ENCODE measurements at regions not wholly inside any gene's neighbourhood (a gene's known extent, or its start where the extent isn't known, plus 50 kb on each side); places are given as distances from the start of the nearest gene placed in this dataset.
A peak's percentile ranks its signal among the peaks of the same experiment; 100 is the strongest.
"Not testable (repeated sequence)": the region's sequence is repeated elsewhere in the genome, so short reads cannot be mapped to it uniquely, and the experiment has no call there.

DNA sequence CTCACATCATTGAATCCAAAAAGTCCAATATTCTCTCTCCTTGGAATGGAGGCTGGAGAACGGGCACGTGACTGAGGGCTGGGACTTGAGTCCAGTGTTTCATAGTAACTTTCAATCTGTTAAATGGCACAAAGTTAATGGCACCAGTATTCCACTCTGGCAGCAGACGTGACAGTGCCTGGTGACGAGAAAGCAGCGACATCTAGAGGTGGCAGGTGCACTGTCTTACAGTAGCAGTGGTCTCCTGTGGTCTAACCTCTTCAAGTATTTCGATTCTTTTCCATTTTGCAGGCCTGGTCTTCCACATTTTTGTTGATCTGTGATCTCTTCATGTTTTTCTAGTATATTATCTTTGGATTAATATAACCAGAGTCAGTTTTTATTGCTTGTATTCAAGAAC is 107.1 kb downstream of the OXSM start:
- no peak for DNase-seq

DNA sequence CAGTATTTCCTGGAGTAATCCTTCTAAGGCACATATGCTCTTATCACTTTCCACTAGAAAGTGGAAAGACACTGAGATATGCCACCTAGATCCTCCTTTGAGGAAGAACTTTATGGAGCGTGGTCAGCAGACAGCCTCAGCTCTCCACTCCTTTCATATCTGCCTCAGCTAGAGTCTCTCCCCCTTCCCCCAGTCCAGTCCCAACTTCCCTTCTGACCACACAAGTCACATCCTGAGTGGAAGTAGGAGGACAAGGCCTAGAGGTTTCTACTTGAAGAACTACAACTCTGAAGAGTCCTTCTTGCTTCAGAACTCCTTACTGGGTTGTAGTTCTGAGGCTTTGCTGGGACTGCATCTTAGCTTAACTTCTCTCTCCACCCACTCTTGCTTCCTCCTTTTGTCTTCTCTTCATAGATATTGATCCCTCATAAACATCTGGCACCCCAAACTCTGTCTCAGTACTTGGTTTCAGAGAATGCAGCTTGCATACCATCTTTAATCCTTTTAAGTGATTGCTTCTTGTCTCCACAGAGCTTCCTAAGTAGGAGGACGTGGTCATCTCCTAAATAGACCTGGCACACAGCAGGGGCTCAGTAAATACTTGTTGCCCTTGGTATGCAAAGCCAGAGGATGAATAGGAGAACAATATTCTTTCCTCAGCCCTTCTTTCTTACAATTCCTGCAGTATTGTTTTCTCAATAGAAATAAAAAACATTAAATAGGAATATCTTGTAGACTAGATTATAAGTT is 109.6 kb downstream of the OXSM start:
- no peak for DNase-seq

DNA sequence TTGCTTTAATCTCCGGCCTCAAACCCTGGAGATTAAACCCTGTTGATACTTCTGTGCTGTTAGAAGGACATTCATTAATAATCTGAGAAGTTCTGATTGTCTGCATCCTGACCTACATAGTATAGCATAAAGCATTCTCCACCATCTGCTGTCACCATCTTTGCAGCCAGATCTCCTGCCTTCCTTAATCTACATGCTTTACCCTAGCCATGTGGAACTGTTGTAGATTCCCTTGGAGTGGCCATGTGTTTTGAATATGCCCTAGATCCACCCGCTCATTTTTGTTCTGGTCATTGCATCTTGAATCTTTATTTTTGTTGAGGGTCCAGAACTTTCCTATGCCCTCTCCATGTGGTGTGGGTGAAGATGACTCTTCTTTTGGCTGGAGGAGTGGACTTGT is 110.3 kb downstream of the OXSM start:
- DNase-seq = no peak

DNA sequence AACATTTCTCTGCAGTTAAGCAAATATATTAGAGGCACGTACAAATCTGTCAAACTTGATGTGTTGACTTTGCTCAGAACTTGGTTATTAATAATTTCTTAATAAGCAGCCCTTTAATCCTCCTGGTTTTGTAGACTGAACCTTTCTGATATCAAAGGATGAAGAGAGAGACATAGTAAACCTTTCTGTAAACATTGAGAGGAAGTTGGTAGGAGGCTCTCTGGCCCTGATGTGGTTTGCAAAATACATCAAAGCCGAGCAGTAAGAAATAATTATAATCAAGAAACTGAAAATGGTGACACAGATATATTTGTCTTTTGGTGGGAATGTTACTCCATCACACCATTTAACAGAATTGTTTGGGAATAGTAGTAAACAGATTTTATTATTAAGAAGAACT is 111.9 kb downstream of the OXSM start:
- DNase-seq = no peak

DNA sequence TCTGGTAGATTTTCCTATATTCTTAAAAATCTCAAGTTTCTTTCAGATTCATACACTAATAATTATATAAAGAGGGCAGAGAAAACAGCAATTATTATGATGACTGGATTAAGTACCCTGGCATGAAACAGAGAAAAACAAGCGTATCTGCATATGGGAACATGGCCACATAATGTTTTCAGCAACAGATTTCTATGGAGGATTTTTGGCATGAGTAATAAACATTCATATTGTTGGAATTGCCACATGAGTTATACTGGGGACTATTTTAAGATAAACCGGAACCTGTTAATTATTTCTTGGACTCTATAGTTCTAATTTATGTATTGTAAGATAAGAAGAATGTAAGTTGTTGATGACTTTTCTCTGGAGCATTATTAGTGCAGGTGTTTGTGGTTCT is 112.7 kb downstream of the OXSM start:
- no peak for DNase-seq

DNA sequence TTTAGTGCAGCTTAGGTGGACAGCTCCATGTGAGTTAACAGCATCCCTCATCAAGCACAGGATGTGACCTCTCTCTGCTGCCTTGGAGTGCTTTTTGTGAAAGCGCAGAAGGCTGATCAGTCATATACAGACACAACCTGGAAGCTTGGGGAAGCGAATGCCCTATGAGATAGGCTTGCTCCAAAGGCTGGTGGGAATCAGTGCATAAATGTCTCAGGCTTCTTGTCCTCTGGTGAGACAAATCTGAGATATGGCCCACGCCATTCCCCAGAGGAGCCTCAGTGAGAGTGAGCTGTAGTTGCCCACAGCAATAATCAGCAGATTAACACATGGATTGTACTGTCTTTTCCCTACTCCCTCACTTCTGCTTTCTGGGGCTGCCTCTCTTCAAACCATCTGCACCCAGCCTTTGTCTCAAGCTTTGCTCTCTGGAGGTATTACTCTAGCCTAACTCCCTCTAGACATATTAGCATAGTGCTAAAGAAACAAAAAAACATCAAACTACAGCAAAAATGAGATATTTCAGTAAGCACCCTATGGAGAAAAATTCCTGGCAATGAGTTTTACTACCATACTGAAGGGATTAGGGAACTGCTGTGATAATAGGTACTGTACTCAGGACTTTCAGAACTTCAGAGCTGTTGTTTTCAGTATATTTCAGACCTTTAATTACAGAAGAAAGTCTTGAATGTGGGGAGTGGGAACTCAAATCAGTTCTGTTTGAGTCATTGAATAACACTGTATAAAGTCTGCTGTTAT is 113.7 kb downstream of the OXSM start:
- no peak for DNase-seq

DNA sequence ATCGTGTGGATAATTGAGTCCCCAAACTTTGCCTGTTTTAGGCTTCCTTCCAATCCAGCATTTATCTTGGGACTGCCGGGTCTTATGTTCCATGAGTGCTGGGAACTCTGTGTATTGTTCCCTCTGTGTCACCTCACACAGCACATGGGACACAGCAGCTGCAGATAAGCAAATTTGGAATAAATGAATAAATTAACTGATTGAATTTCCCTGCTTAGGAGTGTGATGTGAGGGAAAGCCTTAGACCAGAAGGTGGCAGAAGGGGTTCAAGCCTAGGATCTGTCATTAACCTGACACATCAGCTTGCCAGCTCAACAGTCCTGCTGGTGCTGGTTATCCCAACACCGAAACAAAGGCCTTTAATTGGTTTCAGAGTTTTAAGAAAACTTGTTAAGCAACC is 114.3 kb downstream of the OXSM start:
- DNase-seq = no peak

DNA sequence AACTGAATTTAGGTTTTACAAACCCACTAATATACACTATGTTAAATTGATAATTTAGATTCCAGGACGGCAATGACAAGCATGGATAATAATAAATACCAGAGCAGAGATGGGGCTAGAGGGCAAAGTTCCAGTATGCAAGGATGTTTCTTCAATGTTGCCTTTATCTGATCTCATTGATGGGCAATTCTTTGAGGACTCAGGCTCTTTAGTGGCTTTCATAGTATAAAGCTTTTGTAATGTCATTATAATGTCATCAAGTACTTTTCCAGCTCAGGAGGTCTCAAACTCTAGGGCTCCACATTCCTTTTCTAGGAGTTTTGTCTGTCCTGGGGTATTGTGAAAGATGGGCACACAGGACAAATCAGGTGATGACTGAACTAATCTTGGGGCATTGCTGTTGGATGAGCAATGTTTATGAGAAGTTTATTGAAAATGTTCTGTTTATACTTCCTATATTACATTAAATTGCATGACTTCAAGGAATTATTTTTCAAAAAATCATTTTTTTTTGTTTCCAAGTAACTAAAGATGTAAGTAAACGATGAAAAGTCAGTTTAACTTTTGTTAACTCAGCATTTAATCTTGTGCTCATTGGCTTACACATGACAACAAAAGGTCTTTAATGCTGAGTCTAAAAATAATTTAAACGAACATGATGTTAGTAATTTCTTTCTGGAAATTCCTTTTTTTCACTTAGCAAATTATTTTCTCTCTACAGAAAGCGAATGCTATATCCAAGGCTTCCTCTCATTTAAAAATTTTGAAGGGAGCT is 116.4 kb downstream of the OXSM start:
- DNase-seq = no peak

DNA sequence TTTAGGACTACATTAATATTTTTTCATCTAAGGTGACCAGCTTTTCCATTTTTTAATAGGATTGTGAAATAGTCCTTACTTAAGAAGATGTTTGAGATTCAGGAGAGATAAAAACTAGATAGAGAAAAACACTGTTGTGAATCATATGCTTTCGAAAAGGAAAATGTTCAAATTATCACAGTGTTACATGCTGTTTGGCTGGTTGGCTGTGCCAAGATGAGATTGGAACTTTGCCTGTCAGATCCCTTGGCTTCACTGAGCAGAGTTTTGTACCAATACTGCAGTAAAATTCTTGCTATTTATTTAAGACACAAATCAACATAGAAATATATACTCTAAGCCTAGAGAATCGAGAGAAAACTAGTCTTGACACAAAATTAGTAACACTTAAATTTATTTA is 117.2 kb downstream of the OXSM start:
- no peak for DNase-seq

DNA sequence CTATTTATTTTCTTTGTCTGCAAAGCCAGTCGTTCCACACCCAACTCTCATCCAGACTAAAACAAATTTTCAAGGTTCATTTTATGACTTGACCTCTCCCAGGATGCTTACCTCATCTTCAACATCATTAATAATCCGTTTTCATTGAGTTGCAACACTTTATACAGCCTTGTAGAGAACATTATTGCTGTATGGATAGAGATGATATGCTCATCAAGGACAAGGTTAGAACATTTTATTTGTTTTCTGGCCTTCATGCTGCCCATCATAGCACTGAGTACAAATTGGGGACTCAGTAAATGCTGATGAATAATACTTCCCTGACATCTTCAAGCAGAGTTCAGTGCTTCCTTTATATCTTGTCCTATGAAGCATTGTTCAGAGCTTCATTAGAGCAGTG is 120.2 kb downstream of the OXSM start:
- no peak for DNase-seq

DNA sequence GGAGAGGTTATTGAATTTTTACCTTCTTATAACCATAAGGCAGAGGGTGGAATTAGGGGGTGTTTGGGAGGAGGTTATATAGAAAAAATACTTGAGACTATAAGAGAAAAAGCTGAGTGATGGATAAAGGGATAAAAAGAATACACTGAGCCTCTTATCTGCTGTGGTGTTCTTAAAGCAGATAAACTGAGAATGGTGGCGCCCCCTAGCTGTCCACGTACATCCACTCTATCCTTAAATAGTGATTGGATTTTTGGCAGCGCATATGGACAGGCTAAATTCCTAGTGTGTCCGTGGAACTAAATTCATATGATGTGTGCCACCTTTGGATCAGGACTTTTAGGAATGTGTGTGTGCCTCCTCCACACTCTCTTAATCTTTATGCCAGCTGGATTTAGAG is 121.1 kb downstream of the OXSM start:
- peak; percentile 41 to 73 (median 43) for DNase-seq

DNA sequence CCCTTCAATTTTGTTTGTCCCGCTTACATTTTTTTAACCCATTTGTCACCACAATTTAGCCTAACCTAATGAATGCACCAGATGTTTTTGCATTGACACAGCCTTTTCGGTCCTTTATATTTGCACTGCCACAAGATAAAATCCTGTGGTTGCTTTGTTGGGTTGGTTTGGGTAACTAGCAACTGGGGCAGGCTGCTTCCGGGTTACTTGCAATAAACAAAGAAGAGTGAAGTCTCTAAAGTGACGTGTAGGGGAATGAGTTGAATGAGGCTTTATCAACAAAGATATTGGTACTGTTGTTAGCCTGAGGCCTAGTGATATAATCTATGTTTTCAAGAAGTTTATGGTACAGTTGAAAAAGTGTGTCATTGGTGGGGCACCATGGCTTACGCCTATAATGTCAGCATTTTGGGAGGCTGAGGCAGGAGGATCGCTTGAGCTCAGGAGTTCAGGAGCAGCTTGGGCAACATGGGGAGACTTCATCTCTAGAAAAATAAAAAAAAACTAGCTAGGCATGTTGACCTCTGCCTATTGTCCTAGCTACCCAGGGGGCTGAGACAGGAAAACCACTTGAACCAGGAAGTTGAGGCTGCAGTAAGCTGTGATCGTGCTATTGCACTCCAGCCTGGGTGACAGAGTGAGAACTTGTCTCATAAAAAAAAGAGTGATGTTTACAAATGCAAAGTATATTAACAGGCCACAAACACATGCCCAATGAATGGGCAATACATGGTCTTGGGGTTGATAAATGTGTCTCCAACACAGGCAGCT is 121.8 kb downstream of the OXSM start:
- no peak for DNase-seq

DNA sequence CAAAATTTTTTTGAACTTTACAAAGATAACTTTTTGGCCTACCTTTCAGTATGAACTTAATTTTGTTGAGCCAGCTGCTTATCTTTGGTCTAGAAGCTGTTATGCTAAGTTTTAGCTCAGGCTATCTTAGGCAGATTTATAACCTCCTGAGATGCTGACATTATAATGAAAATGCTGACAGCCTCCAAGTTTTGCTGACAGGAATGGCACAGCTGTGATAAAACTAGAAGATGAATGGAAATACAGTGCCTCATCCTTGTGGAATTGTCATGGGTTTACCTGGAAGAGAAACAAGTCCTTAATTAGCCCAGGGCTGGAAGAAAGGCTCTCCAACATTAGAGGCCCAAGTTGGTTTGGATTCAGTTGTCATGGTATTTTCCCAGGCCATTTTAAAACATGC is 123.3 kb downstream of the OXSM start:
- DNase-seq = no peak

DNA sequence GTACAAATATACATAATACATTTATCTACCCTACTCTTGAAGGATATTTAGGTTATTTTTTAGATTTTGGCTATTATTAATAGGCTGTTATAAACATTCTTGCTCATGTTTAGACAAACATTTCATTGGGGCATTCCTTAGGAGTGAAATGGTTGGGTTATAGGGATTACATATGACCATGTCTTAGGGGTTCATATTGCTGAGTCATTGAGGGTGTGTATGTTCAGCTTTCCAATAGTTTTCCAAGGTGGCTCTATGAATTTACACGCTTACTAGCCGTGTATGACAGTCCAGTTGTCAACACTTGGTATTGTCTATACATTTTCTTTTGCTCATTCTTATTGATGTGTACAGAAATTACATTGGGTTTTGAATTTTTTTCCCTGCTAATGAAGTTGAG is 125.8 kb downstream of the OXSM start:
- no peak for DNase-seq

DNA sequence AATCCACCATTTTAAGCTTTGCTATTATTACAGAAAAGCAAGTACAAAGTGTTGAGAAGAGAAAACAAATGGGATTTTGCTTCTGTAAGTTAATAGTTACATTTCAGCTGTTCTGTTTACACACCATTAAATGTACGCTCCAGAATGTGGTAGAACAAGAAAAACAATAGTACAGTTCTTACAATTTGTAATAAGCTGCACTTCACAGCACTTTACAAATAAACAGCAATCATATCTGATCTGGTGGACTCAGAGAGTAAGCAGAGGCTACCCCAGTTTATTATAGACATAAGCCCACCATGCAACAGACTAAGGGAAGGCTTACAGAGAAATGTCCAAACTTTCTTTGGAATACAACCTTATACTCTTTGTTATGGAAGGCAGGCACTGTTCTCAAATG is 126.4 kb downstream of the OXSM start:
- DNase-seq = no peak

DNA sequence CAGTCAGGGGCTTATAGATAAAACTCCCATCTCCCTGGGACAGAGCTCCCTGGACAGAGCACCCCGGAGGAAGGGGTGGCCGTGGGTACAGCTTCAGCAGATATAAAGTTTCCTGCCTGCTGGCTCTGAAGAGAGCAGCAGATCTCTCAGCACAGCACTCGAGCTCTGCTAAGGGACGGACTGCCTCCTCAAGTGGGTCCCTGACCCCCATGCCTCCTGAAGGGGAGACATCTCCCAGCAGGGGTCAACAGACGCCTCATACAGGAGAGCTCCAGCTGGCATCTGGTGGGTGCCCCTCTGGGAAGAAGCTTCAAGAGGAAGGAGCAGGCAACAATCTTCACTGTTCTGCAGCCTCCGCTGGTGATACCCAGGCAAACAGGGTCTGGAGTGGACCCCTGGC is 142.1 kb downstream of the OXSM start:
- not testable (repeated sequence) for DNase-seq

DNA sequence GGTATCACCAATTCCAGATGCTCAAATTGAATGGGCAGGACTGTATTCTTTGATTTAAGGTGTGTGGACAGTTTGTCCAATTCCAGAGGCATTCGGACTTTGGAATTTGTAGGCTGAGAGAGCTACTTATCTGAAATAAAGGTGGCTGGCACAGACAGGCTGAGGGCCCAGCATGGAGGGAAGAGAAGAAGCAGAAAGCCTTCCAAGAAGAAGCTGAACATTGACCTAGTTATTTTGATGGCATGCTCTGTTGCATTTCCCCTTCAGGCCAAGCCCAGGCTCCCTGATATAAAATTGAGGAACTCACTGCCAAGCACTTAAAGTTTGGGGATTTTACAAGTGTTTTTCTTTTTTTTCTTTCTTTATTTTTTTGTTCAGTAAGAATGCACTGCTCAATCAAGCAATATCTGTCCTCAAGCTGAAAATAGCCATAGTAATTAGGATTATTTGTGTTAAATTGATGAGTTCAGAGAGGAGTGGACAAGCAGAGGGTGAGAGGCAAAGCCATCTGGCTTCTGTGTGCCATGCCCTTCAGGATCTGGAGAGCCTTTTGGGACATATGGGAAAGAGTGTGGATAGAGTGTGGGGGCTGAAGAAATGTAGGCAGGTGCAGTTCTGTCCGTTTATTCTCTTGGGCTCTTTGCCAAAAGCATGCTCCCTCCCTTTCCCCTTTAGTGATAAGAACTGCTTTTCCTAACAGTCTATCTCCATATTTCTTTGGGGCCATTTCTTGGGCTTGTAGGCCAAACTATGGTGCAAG is 148.9 kb downstream of the OXSM start:
- no peak for DNase-seq

DNA sequence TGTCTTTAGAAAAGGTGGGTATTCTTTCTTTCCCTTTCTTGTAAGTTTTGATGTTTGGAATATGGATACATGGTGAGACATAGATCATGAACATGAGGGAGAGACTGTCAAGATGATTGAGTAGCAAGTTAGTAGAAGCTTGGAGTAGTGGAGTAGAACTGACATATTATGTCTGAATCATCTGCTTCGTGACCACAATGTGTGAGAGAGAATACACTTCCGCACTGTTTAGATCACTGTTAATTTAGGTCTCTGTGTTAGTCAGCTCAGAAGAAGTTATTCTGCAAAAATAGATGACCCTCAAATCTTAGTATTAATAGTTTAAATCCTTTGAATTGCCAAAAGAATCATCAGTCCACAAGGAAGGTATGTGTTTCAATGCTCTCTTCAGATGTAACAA is 151.0 kb downstream of the OXSM start:
- DNase-seq = no peak

DNA sequence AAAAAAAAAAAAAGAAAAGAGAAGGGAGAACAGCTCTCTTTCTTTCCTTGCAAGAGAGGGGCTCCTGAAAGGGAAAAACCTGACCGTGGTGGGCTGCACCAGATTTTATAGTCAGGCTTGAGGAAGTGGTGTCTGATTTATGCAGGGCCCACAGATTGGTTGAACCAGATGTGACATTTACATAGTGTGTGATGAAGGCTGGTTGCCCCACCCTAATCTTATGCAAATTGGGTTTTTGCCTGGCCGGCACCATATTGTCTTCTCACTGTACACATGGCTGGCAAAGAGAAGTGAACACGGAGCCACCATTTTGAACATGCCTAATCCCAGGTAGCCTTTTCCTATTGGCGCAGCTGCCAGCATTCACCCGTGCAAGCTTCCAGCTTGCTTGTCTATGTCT is 154.4 kb downstream of the OXSM start:
- no peak for DNase-seq

DNA sequence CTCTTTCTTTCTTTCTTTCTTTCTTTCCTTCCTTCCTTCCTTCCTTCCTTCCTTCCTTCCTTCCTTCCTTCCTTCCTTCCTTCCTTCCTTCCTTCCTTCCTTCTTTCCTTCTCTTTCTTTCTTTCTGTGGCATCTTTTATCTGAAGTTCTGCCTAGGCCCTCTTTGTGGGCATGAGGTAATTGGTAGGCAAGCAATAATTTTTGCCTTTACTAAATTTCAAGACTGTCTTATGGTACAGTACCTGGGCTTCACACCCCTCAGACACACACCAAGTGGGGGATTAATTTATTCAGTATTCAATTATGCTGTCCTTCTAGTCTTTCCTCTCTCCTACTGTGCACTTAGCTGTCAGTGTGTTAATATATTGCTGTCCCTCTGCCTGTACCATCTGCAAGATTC is 155.5 kb downstream of the OXSM start:
- no peak for DNase-seq

DNA sequence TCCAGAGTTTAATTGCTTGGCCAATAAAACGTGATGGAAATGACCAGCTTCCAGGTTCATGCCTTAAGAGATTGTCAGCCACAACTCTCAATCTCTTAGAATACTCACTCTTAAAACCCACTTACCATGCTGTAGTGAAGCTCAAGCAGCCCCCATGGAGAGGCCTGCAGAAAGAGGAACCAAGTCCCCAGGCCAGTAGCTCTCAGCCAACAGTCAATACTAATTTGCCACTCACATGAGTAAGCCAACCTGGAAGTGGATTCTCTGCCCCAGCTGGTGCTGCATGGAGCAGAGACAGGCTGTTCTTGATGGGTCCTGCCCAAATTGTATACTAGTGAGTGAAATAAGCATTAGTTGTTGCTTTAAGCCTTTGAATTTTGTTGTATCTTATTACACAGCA is 155.9 kb downstream of the OXSM start:
- DNase-seq = no peak

DNA sequence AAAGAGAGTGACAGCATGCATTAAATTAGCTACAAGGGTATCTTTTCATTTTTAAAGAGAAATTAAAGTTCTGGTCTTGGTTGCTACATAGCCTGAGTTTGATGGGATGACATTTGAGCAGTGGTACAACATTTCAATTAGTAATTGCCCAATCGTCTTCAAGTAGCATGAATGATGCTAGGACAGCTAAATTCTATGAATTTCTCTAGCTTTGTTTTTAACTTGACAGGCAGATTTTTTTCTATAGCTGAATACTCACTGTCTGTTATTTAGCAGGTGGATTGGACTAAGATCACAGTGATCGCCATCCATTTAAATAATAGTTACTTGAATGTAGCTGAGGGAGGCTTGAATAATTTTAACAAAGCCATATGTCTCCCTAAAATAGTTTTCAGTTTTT is 162.2 kb downstream of the OXSM start:
- no peak for DNase-seq

Measured in suppressor macrophage treated with lipopolysaccharide for 1 hour (primary cell).